ENCODE measurements at regions not wholly inside any gene's neighbourhood (a gene's known extent, or its start where the extent isn't known, plus 50 kb on each side); places are given as distances from the start of the nearest gene placed in this dataset.
A peak's percentile ranks its signal among the peaks of the same experiment; 100 is the strongest.
"Not testable (repeated sequence)": the region's sequence is repeated elsewhere in the genome, so short reads cannot be mapped to it uniquely, and the experiment has no call there.

DNA sequence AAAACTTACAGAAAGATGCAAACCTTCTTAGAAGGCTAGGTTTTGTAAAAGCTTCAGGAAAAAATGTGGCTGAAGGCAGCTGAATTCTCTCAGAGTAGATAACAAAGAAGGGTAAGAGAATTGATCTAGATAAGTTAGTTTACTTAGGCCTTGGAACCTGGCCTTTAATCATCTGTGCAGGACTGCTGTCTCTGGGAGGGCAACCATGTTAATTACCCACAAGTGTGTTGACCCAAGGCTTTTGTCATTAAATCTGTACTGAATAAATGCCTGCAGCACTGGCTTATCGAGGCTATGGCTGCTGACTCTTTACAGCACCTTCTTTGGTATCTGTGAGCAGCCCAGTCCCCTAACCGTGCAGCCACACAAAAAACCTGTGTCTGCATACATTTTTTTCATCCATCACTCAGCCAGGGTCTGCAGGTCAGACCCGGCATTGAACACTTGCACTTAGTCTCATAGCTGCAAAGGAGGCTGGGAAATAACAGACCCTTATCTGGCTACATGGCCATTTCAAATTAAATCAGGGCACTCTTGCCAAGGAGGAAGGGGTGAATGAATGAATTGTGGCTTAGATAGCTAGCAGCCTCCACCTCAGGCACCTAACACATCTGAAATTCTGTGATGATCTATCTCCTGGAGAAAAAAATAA, 86.4 kb upstream of the EPCAM start:
- Histone ChIP-seq H3K4me2 (ENCODE audit: low read length) (no peak overlapping the region), H3K27ac (ENCODE audit: low read depth, low read length) (peak overlapping the region; percentile 48), H3K9ac (ENCODE audit: low read length) (no peak overlapping the region), H2BK5ac (ENCODE audit: low read depth, low read length, poor library complexity) (no peak overlapping the region), H2BK12ac (ENCODE audit: low read length) (no peak overlapping the region), H2BK120ac (ENCODE audit: insufficient read depth, low read length, poor library complexity) (no peak overlapping the region), H3K27me3 (ENCODE audit: insufficient read depth, low read length) (no peaks in the 10 kb centered on the region), H3K23ac (ENCODE audit: low read length) (no peak overlapping the region), H4K8ac (ENCODE audit: low read depth, low read length) (no peak overlapping the region), H3K18ac (ENCODE audit: low read length) (no peak overlapping the region), H3K4ac (ENCODE audit: low read depth, low read length) (no peak overlapping the region), H3K79me2 (ENCODE audit: control insufficient read depth, insufficient read depth, low read length, poor library complexity) (no peaks in the 10 kb centered on the region), H4K12ac (ENCODE audit: low read depth, low read length) (no peak overlapping the region), H3K4me3 (ENCODE audit: low read depth, low read length) (no peak overlapping the region), H2AFZ (ENCODE audit: insufficient read depth, low read length, poor library complexity) (no peak overlapping the region), H2AK5ac (ENCODE audit: low read length) (no peak overlapping the region), H3K36me3 (ENCODE audit: control insufficient read depth in 1 of 2, insufficient read depth in 2 of 2, low read length in 2 of 2) (no peaks in the 10 kb centered on the region), H3K14ac (ENCODE audit: low read length) (no peak overlapping the region), H3K79me1 (ENCODE audit: low read length) (peaks cover 15% of the 10 kb centered on the region), H4K91ac (ENCODE audit: low read depth, low read length) (no peak overlapping the region), H3K9me3 (ENCODE audit: insufficient read depth, low read depth, low read length) (no peaks in the 10 kb centered on the region), H3K4me1 (ENCODE audit: control insufficient read depth in 1 of 2, insufficient read depth in 2 of 2, low read length in 2 of 2) (peaks cover 11 to 15% of the 10 kb centered on the region in 2 experiments)
- peak in 1 of 2 donors; percentile 57 for DNase-seq
- no CpG with 5 or more reads among the region's 3 CpGs for WGBS (ENCODE audit: extremely low coverage, insufficient coverage, insufficient read length)

DNA sequence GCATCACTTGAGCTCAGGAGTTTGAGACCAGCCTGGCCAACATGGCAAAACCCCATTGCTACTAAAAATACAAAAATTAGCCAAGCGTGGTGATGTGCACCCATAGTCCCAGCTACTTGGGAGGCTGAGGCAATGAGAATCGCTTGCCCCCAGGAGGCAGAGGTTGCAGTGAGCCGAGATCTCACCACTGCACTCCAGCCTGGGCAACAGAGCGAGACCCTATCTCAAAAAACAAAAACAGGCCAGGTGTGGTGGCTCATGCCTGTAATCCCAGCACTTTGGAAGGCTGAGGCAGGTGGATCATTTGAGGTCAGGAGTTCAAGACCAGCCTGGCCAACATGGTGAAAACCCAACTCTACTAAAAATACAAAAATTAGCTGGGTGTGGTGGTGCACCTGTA, 89.6 kb upstream of the EPCAM start:
- not testable (repeated sequence) for H2BK5ac ChIP-seq (ENCODE audit: low read depth, low read length, poor library complexity); H2BK12ac ChIP-seq (ENCODE audit: low read length); H3K9me3 ChIP-seq (ENCODE audit: insufficient read depth, low read depth, low read length); H3K9ac ChIP-seq (ENCODE audit: low read length); DNase-seq; H3K27me3 ChIP-seq (ENCODE audit: insufficient read depth, low read length); H3K4ac ChIP-seq (ENCODE audit: low read depth, low read length); H4K91ac ChIP-seq (ENCODE audit: low read depth, low read length); H2BK120ac ChIP-seq (ENCODE audit: insufficient read depth, low read length, poor library complexity); H4K8ac ChIP-seq (ENCODE audit: low read depth, low read length); H2AFZ ChIP-seq (ENCODE audit: insufficient read depth, low read length, poor library complexity); H3K27ac ChIP-seq (ENCODE audit: low read depth, low read length); H4K12ac ChIP-seq (ENCODE audit: low read depth, low read length); H3K4me2 ChIP-seq (ENCODE audit: low read length); H2AK5ac ChIP-seq (ENCODE audit: low read length); H3K23ac ChIP-seq (ENCODE audit: low read length); H3K18ac ChIP-seq (ENCODE audit: low read length); H3K4me1 ChIP-seq (ENCODE audit: control insufficient read depth in 1 of 2, insufficient read depth in 2 of 2, low read length in 2 of 2); H3K36me3 ChIP-seq (ENCODE audit: control insufficient read depth in 1 of 2, insufficient read depth in 2 of 2, low read length in 2 of 2); H3K79me2 ChIP-seq (ENCODE audit: control insufficient read depth, insufficient read depth, low read length, poor library complexity); H3K14ac ChIP-seq (ENCODE audit: low read length); H3K4me3 ChIP-seq (ENCODE audit: low read depth, low read length)
- H3K79me1 ChIP-seq (ENCODE audit: low read length): peaks cover 12% of the 10 kb centered on the region
- no CpG with 5 or more reads among the region's 4 CpGs for WGBS (ENCODE audit: extremely low coverage, insufficient coverage, insufficient read length)

DNA sequence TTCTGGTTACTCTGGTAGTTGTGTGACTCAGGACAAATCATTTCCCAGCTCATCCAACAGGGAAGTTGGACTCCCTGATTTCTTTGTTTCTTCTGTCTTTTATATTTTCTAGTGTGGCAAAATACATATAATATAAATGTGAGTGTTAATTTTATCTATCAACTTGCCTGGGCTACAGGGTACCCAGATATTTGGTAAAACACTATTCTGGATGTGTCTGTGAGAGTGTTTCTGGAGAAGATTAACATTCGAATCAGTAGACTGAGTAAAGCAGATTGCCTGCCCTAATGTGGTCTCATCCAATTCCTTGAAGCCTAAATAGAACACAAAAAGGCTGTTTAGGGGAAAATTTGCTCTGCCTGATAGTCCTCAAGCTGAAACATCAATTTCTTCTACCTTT, 91.1 kb upstream of the EPCAM start:
- no peak for DNase-seq
- Histone ChIP-seq H2AK5ac (ENCODE audit: low read length) (no peak overlapping the region), H3K4me3 (ENCODE audit: low read depth, low read length) (no peak overlapping the region), H3K79me2 (ENCODE audit: control insufficient read depth, insufficient read depth, low read length, poor library complexity) (no peaks in the 10 kb centered on the region), H4K91ac (ENCODE audit: low read depth, low read length) (no peak overlapping the region), H3K4ac (ENCODE audit: low read depth, low read length) (no peak overlapping the region), H3K23ac (ENCODE audit: low read length) (no peak overlapping the region), H3K27me3 (ENCODE audit: insufficient read depth, low read length) (no peaks in the 10 kb centered on the region), H2AFZ (ENCODE audit: insufficient read depth, low read length, poor library complexity) (no peak overlapping the region), H3K79me1 (ENCODE audit: low read length) (peaks cover 5% of the 10 kb centered on the region), H3K18ac (ENCODE audit: low read length) (no peak overlapping the region), H2BK12ac (ENCODE audit: low read length) (no peak overlapping the region), H4K12ac (ENCODE audit: low read depth, low read length) (no peak overlapping the region), H3K4me2 (ENCODE audit: low read length) (no peak overlapping the region), H3K14ac (ENCODE audit: low read length) (no peak overlapping the region), H3K4me1 (ENCODE audit: control insufficient read depth in 1 of 2, insufficient read depth in 2 of 2, low read length in 2 of 2) (peaks cover 7 to 10% of the 10 kb centered on the region in 2 experiments), H2BK5ac (ENCODE audit: low read depth, low read length, poor library complexity) (no peak overlapping the region), H2BK120ac (ENCODE audit: insufficient read depth, low read length, poor library complexity) (no peak overlapping the region), H3K9me3 (ENCODE audit: insufficient read depth, low read depth, low read length) (no peaks in the 10 kb centered on the region), H3K9ac (ENCODE audit: low read length) (no peak overlapping the region), H3K36me3 (ENCODE audit: control insufficient read depth in 1 of 2, insufficient read depth in 2 of 2, low read length in 2 of 2) (no peaks in the 10 kb centered on the region), H4K8ac (ENCODE audit: low read depth, low read length) (no peak overlapping the region), H3K27ac (ENCODE audit: low read depth, low read length) (no peak overlapping the region)
- WGBS (ENCODE audit: extremely low coverage, insufficient coverage, insufficient read length): no CpG with 5 or more reads among the region's 1 CpG

DNA sequence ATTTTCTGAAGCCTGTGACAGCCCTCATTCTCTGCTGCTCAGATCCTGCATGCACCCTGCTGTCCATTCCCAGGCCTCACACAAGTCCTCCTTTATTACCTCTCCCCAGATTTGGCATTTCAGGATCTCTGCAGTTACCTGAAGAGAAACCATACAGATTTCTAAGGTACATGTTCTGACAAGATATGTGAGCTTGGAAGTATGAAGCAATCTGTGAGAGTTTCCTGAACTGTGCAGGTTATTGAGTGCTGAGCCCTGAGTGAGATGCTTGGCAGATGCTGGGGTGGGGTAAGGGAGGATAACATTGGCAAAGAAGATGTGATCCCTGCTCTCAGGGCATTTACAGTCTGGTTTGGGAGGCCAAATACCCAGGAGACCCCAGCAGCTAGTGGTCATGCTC, 91.9 kb upstream of the EPCAM start:
- no peak overlapping the region for H3K4ac ChIP-seq (ENCODE audit: low read depth, low read length)
- H3K36me3 ChIP-seq (ENCODE audit: control insufficient read depth in 1 of 2, insufficient read depth in 2 of 2, low read length in 2 of 2): no peaks in the 10 kb centered on the region
- H3K23ac ChIP-seq (ENCODE audit: low read length): no peak overlapping the region
- no peak overlapping the region for H4K8ac ChIP-seq (ENCODE audit: low read depth, low read length)
- H2BK12ac ChIP-seq (ENCODE audit: low read length): peak overlapping the region; percentile 62
- H3K9ac ChIP-seq (ENCODE audit: low read length): no peak overlapping the region
- H3K4me2 ChIP-seq (ENCODE audit: low read length): no peak overlapping the region
- H2AK5ac ChIP-seq (ENCODE audit: low read length): peak overlapping the region; percentile 30
- peaks cover 10 to 15% of the 10 kb centered on the region in 2 experiments for H3K4me1 ChIP-seq (ENCODE audit: control insufficient read depth in 1 of 2, insufficient read depth in 2 of 2, low read length in 2 of 2)
- H4K91ac ChIP-seq (ENCODE audit: low read depth, low read length): no peak overlapping the region
- no peak overlapping the region for H2AFZ ChIP-seq (ENCODE audit: insufficient read depth, low read length, poor library complexity)
- H3K79me2 ChIP-seq (ENCODE audit: control insufficient read depth, insufficient read depth, low read length, poor library complexity): no peaks in the 10 kb centered on the region
- peaks cover 5% of the 10 kb centered on the region for H3K79me1 ChIP-seq (ENCODE audit: low read length)
- no peaks in the 10 kb centered on the region for H3K9me3 ChIP-seq (ENCODE audit: insufficient read depth, low read depth, low read length)
- H2BK5ac ChIP-seq (ENCODE audit: low read depth, low read length, poor library complexity): no peak overlapping the region
- no peak overlapping the region for H3K27ac ChIP-seq (ENCODE audit: low read depth, low read length)
- no peak for DNase-seq
- no peak overlapping the region for H2BK120ac ChIP-seq (ENCODE audit: insufficient read depth, low read length, poor library complexity)
- no peak overlapping the region for H4K12ac ChIP-seq (ENCODE audit: low read depth, low read length)
- no peaks in the 10 kb centered on the region for H3K27me3 ChIP-seq (ENCODE audit: insufficient read depth, low read length)
- no peak overlapping the region for H3K14ac ChIP-seq (ENCODE audit: low read length)
- H3K18ac ChIP-seq (ENCODE audit: low read length): no peak overlapping the region
- no peak overlapping the region for H3K4me3 ChIP-seq (ENCODE audit: low read depth, low read length)

Measured in trophoblast cell (in vitro differentiated cells and primary cell).